NCI-H2171 treated with DMSO at 0.1 percent for 48 hours (cell line): ENCODE measurements at regions not wholly inside any gene's neighbourhood (a gene's known extent, or its start where the extent isn't known, plus 50 kb on each side); places are given as distances from the start of the nearest gene placed in this dataset.

Experiments
- DNase-seq: peaks from one replicate; lab custom pipeline; 2025; lab: John Stamatoyannopoulos, UW

DNA sequence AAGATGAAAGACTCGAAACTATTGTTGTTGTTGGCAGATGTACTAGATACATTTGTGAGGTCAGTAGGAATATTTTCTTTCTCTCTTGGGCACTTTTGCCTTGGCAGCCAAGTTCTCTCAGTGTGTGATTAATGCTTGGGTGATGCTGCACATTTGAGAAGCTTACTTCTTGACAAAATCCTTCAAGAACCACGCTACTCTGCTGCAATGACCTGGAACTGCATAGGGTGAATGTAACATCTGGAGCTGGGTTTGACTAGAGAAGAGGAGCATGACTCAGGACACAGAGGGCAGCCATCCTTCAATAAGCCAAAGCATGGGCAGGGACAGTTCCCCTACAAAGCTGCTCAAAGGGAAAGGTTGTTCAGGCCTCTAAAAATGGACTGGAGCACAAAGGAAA lies 75.5 kb upstream of the PUM3 start:
- no peak for DNase-seq

DNA sequence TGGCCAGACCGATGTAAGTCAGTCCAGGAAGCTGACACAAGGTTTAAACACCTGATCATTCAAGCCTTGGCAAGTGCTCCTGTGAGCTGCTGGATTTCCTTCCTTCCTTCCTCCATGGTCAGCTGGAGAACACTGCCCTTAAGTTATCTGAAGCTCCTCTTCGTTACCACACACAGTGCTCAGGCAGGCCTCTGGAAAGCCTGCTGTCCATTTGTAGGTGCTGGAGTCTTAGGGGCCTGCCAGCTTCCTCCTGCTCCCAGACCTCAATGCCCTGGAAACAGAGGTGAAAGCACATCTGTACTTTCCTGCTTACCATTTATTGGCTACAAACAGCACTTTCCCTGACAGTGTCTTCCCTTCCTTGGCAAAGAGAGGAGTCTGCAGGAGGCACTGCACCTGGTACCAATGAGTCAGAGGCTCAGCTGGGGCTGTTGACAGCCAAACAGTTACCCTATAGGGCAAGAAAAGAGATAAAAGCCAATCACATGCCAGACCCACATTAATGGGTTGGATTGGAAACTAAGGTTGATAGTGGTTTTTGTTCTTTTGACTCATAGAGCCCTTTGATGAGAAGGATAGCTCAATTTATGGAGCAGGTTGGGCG lies 72.6 kb upstream of the PUM3 start:
- DNase-seq = no peak

DNA sequence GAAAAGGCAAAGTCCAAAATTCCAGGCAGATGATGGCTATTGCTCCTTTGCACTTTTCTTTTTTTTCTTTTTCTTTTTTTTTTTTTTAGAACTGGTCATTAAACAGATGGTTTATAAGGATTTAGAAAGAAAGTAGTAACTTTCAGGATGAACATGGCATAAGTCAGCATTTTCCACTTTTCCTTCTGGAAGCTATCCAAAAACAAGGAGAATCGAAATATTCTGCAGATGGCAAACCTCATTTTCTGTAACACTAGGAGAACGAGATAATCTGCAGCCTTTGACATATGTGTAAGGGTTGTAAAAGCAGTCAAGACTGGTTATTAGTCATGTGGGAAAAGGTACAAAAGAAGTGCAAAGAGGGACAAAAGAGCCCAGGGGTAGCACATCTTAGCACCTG lies 69.1 kb upstream of the PUM3 start:
- peak; percentile 91 for DNase-seq

DNA sequence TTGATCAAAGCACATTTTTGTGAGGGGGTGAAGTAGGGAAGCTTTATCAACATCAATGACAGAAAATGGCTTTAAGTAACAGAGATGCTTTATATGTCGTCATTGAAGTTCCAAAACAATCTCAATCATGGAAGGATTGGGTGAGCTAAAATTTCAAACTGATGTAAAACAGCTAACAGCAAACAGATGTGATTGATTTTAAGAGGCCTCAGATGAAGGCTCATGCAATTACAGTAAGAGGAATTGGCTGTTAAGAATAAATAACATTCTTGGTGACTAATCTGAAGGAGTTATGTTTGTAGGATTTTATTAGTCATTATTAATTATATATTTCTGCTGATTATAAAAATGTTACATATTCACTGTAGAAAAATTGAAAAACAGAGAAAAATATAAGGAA lies 63.5 kb upstream of the PUM3 start:
- no peak for DNase-seq

DNA sequence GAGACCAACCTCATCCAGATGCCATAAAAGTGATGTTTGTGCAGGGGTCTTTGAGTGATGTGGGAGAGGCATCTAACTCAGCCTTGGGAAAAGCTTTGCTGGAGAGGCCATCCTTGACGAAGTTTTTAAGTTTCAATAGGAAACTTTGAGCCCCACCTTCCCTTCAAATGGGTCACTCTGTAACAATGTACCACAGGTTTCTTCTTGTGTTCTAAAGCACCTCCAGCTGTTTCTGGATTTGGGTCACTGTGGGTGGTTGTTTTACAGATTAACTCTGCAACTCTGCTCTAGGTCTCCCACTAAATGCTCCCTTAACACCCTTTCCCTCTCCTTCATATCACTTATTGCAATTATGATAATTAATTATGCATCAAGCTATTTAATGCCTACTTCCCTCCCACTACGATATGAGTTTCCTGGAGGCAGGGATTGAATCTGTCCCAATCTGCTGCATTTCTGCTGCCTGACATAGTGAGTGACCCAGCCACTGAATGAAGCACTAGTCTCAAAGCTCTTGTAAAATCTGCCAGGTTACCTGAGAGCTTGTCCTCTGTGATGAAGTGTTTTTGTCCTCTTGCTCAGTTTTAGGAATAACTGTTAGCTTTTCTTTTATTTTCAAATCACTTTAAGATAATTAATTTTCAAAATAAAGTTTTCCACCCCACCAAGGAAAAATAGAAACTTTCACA lies 60.5 kb upstream of the PUM3 start:
- DNase-seq = no peak
